ENCODE measurements at regions not wholly inside any gene's neighbourhood (a gene's known extent, or its start where the extent isn't known, plus 50 kb on each side); places are given as distances from the start of the nearest gene placed in this dataset.

- TF ChIP-seq CTCF (IDR thresholded peaks at IDR 0.05) (no peak), POLR2AphosphoS5 (IDR thresholded peaks at IDR 0.05) (no peak), POLR2A (IDR thresholded peaks at IDR 0.05; ENCODE audit: low read depth) (no peak)
These were observed 162.4 kb downstream of the ZDHHC21 start for GRCh38 chr9:14530841-14531240.
